SK-N-SH (cell line): ENCODE measurements at regions not wholly inside any gene's neighbourhood (a gene's known extent, or its start where the extent isn't known, plus 50 kb on each side); places are given as distances from the start of the nearest gene placed in this dataset.

Experiments
- CTCF ChIA-PET: fragments of 300-600, 350-600 bp; formaldehyde crosslinking; extraction: SDS; loops from one replicate; lab custom pipeline; 2021; lab: Yijun Ruan, JAX
- POLR2A ChIA-PET: fragments of 350-600 bp; sonication (Branson Sonifier 250); formaldehyde crosslinking; extraction: SDS; loops from one replicate; lab custom pipeline; 2020; ENCODE audit warnings: antibody characterized with exemption, inconsistent platforms; lab: Yijun Ruan, JAX
- DNase-seq: peaks from one replicate; pipeline ENCODE4 v3.0.0; 2012
- H2AFZ ChIP-seq: fragments of 200-600 bp; sonication (generic); 2 replicates; pipeline ENCODE4 v1.8.1; 2016; ENCODE audit warnings: antibody characterized with exemption, mild to moderate bottlenecking, low read depth
- H3F3A ChIP-seq: fragments of 200-600 bp; sonication (generic); replicated peaks from 2 replicates; pipeline ENCODE3; 2016; ENCODE audit warnings: antibody characterized with exemption, mild to moderate bottlenecking; ENCODE audit not compliant: insufficient read depth
- H3K27ac ChIP-seq, 2 experiments: fragments of 200-500 bp in 1 of 2; fragments of 200-600 bp in 1 of 2; sonication (Bioruptor generic) in 1 of 2; sonication (generic), shearing (Covaris generic) in 1 of 2; 2 replicates each; pipeline versions ENCODE4 v1.5.1 to v1.6.1; 2014 to 2016; ENCODE audit warnings: low read depth in 2 of 2, inconsistent platforms in 1 of 2, low read length in 1 of 2, mild to moderate bottlenecking in 1 of 2, mixed read lengths in 1 of 2
- H3K27me3 ChIP-seq: fragments of 200-600 bp; sonication (generic), shearing (Covaris generic); 2 replicates; pipeline ENCODE4 v1.6.1; 2016; ENCODE audit warnings: mixed run types; ENCODE audit not compliant: insufficient read depth
- H3K36me3 ChIP-seq, 2 experiments: fragments of 200-500 bp in 1 of 2; fragments of 200-600 bp in 1 of 2; sonication (Bioruptor generic) in 1 of 2; sonication (generic) in 1 of 2; replicated peaks in 1 of 2; 2 replicates each; pipeline versions ENCODE3 to v1.5.1; 2014 to 2016; ENCODE audit warnings: low read length in 1 of 2, mild to moderate bottlenecking in 1 of 2; ENCODE audit not compliant: insufficient read depth in 2 of 2, control insufficient read depth in 1 of 2
- H3K4me1 ChIP-seq, 2 experiments: fragments of 200-500 bp in 1 of 2; fragments of 200-600 bp in 1 of 2; sonication (Bioruptor generic) in 1 of 2; sonication (generic), shearing (Covaris generic) in 1 of 2; 2 replicates each; pipeline versions ENCODE4 v1.5.1 to v1.6.1; 2014 to 2016; ENCODE audit warnings: low read depth in 1 of 2, low read length in 1 of 2, mixed run types in 1 of 2; ENCODE audit not compliant: insufficient read depth in 2 of 2, control insufficient read depth in 1 of 2
- H3K4me2 ChIP-seq: fragments of 200-600 bp; sonication (generic), shearing (Covaris generic); 2 replicates; pipeline ENCODE4 v1.6.1; 2017; ENCODE audit warnings: mixed run types
- H3K4me3 ChIP-seq, 2 experiments: fragments of 200-500 bp in 1 of 2; fragments of 200-600 bp in 1 of 2; sonication (Bioruptor generic) in 1 of 2; sonication (generic), shearing (Covaris generic) in 1 of 2; 2 replicates each; pipeline versions ENCODE4 v1.5.1 to v1.8.1; 2014 to 2016; ENCODE audit warnings: low read depth in 2 of 2, inconsistent platforms in 1 of 2, low read length in 1 of 2, mild to moderate bottlenecking in 1 of 2, mixed read lengths in 1 of 2, moderate library complexity in 1 of 2
- H3K79me2 ChIP-seq: fragments of 200-600 bp; sonication (generic); 2 replicates; pipeline ENCODE4 v1.8.1; 2017; ENCODE audit warnings: mild to moderate bottlenecking; ENCODE audit not compliant: insufficient read depth
- H3K9ac ChIP-seq: fragments of 200-600 bp; sonication (generic); 2 replicates; pipeline ENCODE4 v1.6.1; 2017; ENCODE audit warnings: mixed run types
- H3K9me2 ChIP-seq: fragments of 200-600 bp; sonication (generic); 2 replicates; pipeline ENCODE4 v1.6.1; 2017; ENCODE audit warnings: mixed run types
- H3K9me3 ChIP-seq: fragments of 200-600 bp; sonication (generic); 2 replicates; pipeline ENCODE4 v1.6.1; 2017; ENCODE audit warnings: mixed run types, mild to moderate bottlenecking, moderate library complexity
- H4K20me1 ChIP-seq: fragments of 200-600 bp; sonication (generic); 2 replicates; pipeline ENCODE4 v1.6.1; 2017; ENCODE audit warnings: mild to moderate bottlenecking, mixed run types; ENCODE audit not compliant: insufficient read depth
- CHD2 ChIP-seq: fragments of 150-350 bp; IDR thresholded peaks from 2 replicates; pipeline ENCODE4 v1.6.1; 2018; ENCODE audit warnings: low read length; ENCODE audit not compliant: partially characterized antibody
- EZH2phosphoT487 ChIP-seq: fragments of 200-600 bp; sonication (generic); IDR thresholded peaks from 2 replicates; pipeline ENCODE4 v1.6.1; 2017; ENCODE audit warnings: low read depth, mixed run types, mild to moderate bottlenecking, antibody characterized with exemption, moderate library complexity, borderline replicate concordance
- FOSL2 ChIP-seq: IDR thresholded peaks from 2 replicates; pipeline ENCODE4 v1.4.0; 2012; ENCODE audit warnings: low read depth, mild to moderate bottlenecking, moderate library complexity, borderline replicate concordance
- FOXM1 ChIP-seq: IDR thresholded peaks from 2 replicates; pipeline ENCODE4 v1.4.0; 2012; ENCODE audit warnings: low read depth, mild to moderate bottlenecking
- RAD21 ChIP-seq: IDR thresholded peaks from 2 replicates; pipeline ENCODE4 v1.6.1; 2012; ENCODE audit warnings: mild to moderate bottlenecking, low read length
- RCOR1 ChIP-seq: fragments of 150-350 bp; IDR thresholded peaks from 2 replicates; pipeline ENCODE4 v1.6.1; 2017; ENCODE audit warnings: antibody characterized with exemption, low read length
- RFX5 ChIP-seq: IDR thresholded peaks from 2 replicates; pipeline ENCODE4 v1.6.1; 2012; ENCODE audit warnings: mild to moderate bottlenecking, improper control_type of control experiment, low read length
- RXRA ChIP-seq: IDR thresholded peaks from 2 replicates; pipeline ENCODE4 v1.4.0; 2012; ENCODE audit warnings: low read depth, mild to moderate bottlenecking, borderline replicate concordance
- SMC3 ChIP-seq: IDR thresholded peaks from 2 replicates; pipeline ENCODE4 v1.6.1; 2012; ENCODE audit warnings: low read depth, low read length, improper control_type of control experiment
- TAF1 ChIP-seq: IDR thresholded peaks from 2 replicates; pipeline ENCODE4 v1.6.1; 2012; ENCODE audit warnings: low read depth, mild to moderate bottlenecking, low read length, moderate library complexity, borderline replicate concordance
- TCF12 ChIP-seq: IDR thresholded peaks from 2 replicates; pipeline ENCODE4 v1.4.0; 2012
- TEAD4 ChIP-seq: IDR thresholded peaks from 2 replicates; pipeline ENCODE4 v1.4.0; 2012; ENCODE audit warnings: mild to moderate bottlenecking, borderline replicate concordance; ENCODE audit not compliant: insufficient read depth
- WGBS: methylation state at CpG from one replicate; pipeline ENCODE4 v1.1.6; 2017; ENCODE audit warnings: low lambda C conversion rate; 5-methylcytosine and 5-hydroxymethylcytosine counted together
- TF ChIP-seq, protein P1 (sequence below): fragments of 150-350 bp; IDR thresholded peaks from 2 replicates; pipeline ENCODE4 v1.6.1; 2017; ENCODE audit warnings: antibody characterized with exemption, low read length, low read depth, borderline replicate concordance
- TF ChIP-seq, protein P2 (sequence below): IDR thresholded peaks from 2 replicates; pipeline ENCODE4 v1.4.0; 2012; ENCODE audit warnings: low read depth, borderline replicate concordance
- TF ChIP-seq, protein P3 (sequence below): fragments of 200-600 bp; sonication (generic); IDR thresholded peaks from 2 replicates; pipeline ENCODE4 v1.6.1; 2017; ENCODE audit warnings: antibody characterized with exemption, mild to moderate bottlenecking, moderate library complexity

DNA sequence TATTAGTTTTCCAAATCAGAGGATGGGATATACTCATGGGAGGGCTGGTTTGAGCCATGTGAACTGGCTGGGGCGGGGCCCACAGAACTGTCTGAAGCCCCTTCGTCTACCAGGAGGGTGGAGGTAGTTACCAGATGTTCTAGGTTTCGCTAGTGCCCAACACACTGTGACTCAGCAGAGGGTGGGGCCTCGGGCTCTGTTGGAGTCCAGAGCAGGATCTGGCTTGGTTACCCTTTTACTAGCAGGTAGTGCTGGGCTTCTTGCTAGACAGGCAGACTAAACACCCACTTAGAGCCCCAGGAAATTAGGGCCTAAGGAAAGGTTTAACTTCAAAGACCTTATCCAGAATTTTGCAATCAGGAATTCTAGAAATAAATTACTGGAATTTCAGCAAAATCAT, 56.2 kb upstream of the CHRDL1 start:
- no peaks in the 10 kb centered on the region for H3F3A ChIP-seq
- H3K4me2 ChIP-seq = no peak overlapping the region
- no peaks in the 10 kb centered on the region for H3K27me3 ChIP-seq
- CTCF ChIA-PET = interaction anchor here (4.2 kb wide), 1 partner anchor 248 kb away, joined by 18 read pairs; no protein-coding TSS in a partner anchor
- H3K4me3 ChIP-seq = no peak overlapping the region
- no peaks in the 10 kb centered on the region for H3K79me2 ChIP-seq
- TF ChIP-seq RFX5 = no peak
- no peak for TF ChIP-seq RXRA
- TF ChIP-seq FOXM1 = no peak
- no peak for TF ChIP-seq TEAD4
- TF ChIP-seq, protein P1, sequence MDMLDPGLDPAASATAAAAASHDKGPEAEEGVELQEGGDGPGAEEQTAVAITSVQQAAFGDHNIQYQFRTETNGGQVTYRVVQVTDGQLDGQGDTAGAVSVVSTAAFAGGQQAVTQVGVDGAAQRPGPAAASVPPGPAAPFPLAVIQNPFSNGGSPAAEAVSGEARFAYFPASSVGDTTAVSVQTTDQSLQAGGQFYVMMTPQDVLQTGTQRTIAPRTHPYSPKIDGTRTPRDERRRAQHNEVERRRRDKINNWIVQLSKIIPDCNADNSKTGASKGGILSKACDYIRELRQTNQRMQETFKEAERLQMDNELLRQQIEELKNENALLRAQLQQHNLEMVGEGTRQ = no peak
- TF ChIP-seq, protein P2, sequence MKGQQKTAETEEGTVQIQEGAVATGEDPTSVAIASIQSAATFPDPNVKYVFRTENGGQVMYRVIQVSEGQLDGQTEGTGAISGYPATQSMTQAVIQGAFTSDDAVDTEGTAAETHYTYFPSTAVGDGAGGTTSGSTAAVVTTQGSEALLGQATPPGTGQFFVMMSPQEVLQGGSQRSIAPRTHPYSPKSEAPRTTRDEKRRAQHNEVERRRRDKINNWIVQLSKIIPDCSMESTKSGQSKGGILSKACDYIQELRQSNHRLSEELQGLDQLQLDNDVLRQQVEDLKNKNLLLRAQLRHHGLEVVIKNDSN = no peak
- TF ChIP-seq RCOR1 = no peak
- TF ChIP-seq TCF12 = no peak
- TF ChIP-seq, protein P3, sequence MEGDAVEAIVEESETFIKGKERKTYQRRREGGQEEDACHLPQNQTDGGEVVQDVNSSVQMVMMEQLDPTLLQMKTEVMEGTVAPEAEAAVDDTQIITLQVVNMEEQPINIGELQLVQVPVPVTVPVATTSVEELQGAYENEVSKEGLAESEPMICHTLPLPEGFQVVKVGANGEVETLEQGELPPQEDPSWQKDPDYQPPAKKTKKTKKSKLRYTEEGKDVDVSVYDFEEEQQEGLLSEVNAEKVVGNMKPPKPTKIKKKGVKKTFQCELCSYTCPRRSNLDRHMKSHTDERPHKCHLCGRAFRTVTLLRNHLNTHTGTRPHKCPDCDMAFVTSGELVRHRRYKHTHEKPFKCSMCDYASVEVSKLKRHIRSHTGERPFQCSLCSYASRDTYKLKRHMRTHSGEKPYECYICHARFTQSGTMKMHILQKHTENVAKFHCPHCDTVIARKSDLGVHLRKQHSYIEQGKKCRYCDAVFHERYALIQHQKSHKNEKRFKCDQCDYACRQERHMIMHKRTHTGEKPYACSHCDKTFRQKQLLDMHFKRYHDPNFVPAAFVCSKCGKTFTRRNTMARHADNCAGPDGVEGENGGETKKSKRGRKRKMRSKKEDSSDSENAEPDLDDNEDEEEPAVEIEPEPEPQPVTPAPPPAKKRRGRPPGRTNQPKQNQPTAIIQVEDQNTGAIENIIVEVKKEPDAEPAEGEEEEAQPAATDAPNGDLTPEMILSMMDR = no peak
- no peak for TF ChIP-seq FOSL2
- no peak for TF ChIP-seq RAD21
- no peak for TF ChIP-seq EZH2phosphoT487
- TF ChIP-seq TAF1 = no peak
- no peak overlapping the region for H3K27ac ChIP-seq
- H3K9me2 ChIP-seq = no peaks in the 10 kb centered on the region
- H4K20me1 ChIP-seq = no peaks in the 10 kb centered on the region
- H3K9ac ChIP-seq = no peak overlapping the region
- no peak overlapping the region for H2AFZ ChIP-seq
- no peak for DNase-seq
- POLR2A ChIA-PET = no interaction called here
- no peaks in the 10 kb centered on the region for H3K4me1 ChIP-seq
- WGBS = 38% methylated on average over 4 of the region's 4 CpGs
- no peaks in the 10 kb centered on the region for H3K9me3 ChIP-seq
- no peaks in the 10 kb centered on the region for H3K36me3 ChIP-seq

DNA sequence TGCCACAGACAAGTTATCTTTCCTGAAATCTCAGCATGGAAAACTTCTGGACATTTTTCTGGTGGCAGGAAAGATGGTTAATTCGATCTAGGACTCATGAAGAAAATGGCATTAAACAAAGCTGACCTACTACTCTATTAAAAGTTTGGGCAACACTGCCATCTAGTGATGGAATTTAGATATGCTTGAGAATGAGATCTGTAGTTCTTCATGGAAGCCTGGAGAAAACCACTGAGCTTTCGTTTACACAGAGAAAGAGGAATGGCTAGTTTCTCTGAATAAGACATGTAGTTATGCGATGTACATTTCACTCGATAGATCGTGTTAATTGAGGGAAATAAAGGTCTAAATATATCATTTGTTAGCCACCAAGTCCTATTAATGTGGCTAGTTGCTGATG, 51.7 kb upstream of the CHRDL1 start:
- Histone ChIP-seq H3F3A (no peaks in the 10 kb centered on the region), H3K79me2 (no peaks in the 10 kb centered on the region), H2AFZ (no peak overlapping the region), H3K9me3 (no peaks in the 10 kb centered on the region), H3K36me3 (no peaks in the 10 kb centered on the region), H3K9me2 (no peaks in the 10 kb centered on the region), H3K27me3 (peaks cover 7% of the 10 kb centered on the region; the same call in 1 of the 2 replicates), H3K27ac (no peak overlapping the region), H3K4me1 (no peaks in the 10 kb centered on the region), H3K4me3 (no peak overlapping the region), H4K20me1 (no peaks in the 10 kb centered on the region), H3K9ac (no peak overlapping the region), H3K4me2 (no peak overlapping the region)
- POLR2A ChIA-PET = no interaction called here
- DNase-seq = peak; percentile 54
- CTCF ChIA-PET = interaction anchor here (0.6 to 3.0 kb wide), 30 partner anchors 9 to 701 kb away, joined by 3 to 35 read pairs (median 5); no protein-coding TSS in a partner anchor
- peak; percentile 41; the same call in 1 of the 2 replicates for TF ChIP-seq SMC3
- TF ChIP-seq CHD2 = no peak
- peak; percentile 79 for TF ChIP-seq RAD21
- TF ChIP-seq, protein P3 = peak; percentile 72
- 2% methylated on average over 5 of the region's 5 CpGs for WGBS
